MM.1S (cell line): ENCODE measurements at regions not wholly inside any gene's neighbourhood (a gene's known extent, or its start where the extent isn't known, plus 50 kb on each side); places are given as distances from the start of the nearest gene placed in this dataset.
"Not testable (repeated sequence)": the region's sequence is repeated elsewhere in the genome, so short reads cannot be mapped to it uniquely, and the experiment has no call there.

Experiments used
- DNase-seq: peaks from one replicate; pipeline ENCODE4 v3.0.0-alpha.2; 2015
- H2AFZ ChIP-seq: fragments of 300-600 bp; sonication (generic); 2 replicates; pipeline ENCODE4 v1.6.0; 2016; ENCODE audit warnings: antibody characterized with exemption, low read length
- H3F3A ChIP-seq: fragments of 300-600 bp; sonication (generic); 2 replicates; pipeline ENCODE4 v1.6.1; 2016; ENCODE audit warnings: mild to moderate bottlenecking, antibody characterized with exemption, low read length, moderate library complexity, mixed read lengths; ENCODE audit not compliant: insufficient read depth
- H3K27ac ChIP-seq: fragments of 300-600 bp; sonication (generic); 2 replicates; pipeline ENCODE4 v1.5.1; 2016; ENCODE audit warnings: mild to moderate bottlenecking, low read length
- H3K27me3 ChIP-seq: fragments of 300-600 bp; sonication (generic); replicated peaks from 2 replicates; pipeline ENCODE4 v1.6.0; 2016; ENCODE audit warnings: low read length; ENCODE audit not compliant: insufficient read depth
- H3K36me3 ChIP-seq: fragments of 300-600 bp; sonication (generic); replicated peaks from 2 replicates; pipeline ENCODE4 v1.6.1; 2016; ENCODE audit warnings: mild to moderate bottlenecking, low read length, mixed read lengths; ENCODE audit not compliant: insufficient read depth
- H3K4me1 ChIP-seq: fragments of 300-600 bp; sonication (generic); 2 replicates; pipeline ENCODE4 v1.6.1; 2016; ENCODE audit warnings: low read length, mixed read lengths
- H3K4me2 ChIP-seq: fragments of 300-600 bp; sonication (generic); 2 replicates; pipeline ENCODE4 v1.6.0; 2016; ENCODE audit warnings: low read depth, low read length
- H3K4me3 ChIP-seq: fragments of 300-600 bp; sonication (generic); 2 replicates; pipeline ENCODE4 v1.5.1; 2016; ENCODE audit warnings: low read length, mixed read lengths
- H3K79me2 ChIP-seq: fragments of 300-600 bp; sonication (generic); 2 replicates; pipeline ENCODE4 v1.6.1; 2016; ENCODE audit warnings: mixed run types, low read length, mixed read lengths
- H3K9ac ChIP-seq: fragments of 300-600 bp; sonication (generic); 2 replicates; pipeline ENCODE4 v1.6.1; 2016; ENCODE audit warnings: low read length, mixed read lengths
- H3K9me2 ChIP-seq: fragments of 300-600 bp; sonication (generic); replicated peaks from 2 replicates; pipeline ENCODE4 v1.6.1; 2016; ENCODE audit warnings: mild to moderate bottlenecking, low read length, mixed read lengths; ENCODE audit not compliant: insufficient read depth
- H3K9me3 ChIP-seq: fragments of 300-600 bp; sonication (generic); replicated peaks from 2 replicates; pipeline ENCODE4 v1.6.1; 2016; ENCODE audit warnings: mild to moderate bottlenecking, low read length, mixed read lengths; ENCODE audit not compliant: insufficient read depth
- H4K20me1 ChIP-seq: fragments of 300-600 bp; sonication (generic); 2 replicates; pipeline ENCODE4 v1.6.1; 2016; ENCODE audit warnings: mild to moderate bottlenecking, low read length, moderate library complexity, mixed read lengths; ENCODE audit not compliant: insufficient read depth
- EZH2 ChIP-seq: fragments of 300-600 bp; sonication (generic); optimal IDR thresholded peaks from 2 replicates; pipeline ENCODE3; 2017; ENCODE audit warnings: low read depth, mild to moderate bottlenecking, antibody characterized with exemption, low read length, mixed read lengths
- EZH2phosphoT487 ChIP-seq: fragments of 300-600 bp; sonication (generic); IDR thresholded peaks from 2 replicates; pipeline ENCODE4 v1.6.1; 2018; ENCODE audit warnings: antibody characterized with exemption, low read length
- TF ChIP-seq, protein P1 (sequence below): fragments of 300-600 bp; sonication (generic); IDR thresholded peaks from 2 replicates; pipeline ENCODE4 v1.5.1; 2016; ENCODE audit warnings: antibody characterized with exemption, low read length, mixed read lengths

DNA sequence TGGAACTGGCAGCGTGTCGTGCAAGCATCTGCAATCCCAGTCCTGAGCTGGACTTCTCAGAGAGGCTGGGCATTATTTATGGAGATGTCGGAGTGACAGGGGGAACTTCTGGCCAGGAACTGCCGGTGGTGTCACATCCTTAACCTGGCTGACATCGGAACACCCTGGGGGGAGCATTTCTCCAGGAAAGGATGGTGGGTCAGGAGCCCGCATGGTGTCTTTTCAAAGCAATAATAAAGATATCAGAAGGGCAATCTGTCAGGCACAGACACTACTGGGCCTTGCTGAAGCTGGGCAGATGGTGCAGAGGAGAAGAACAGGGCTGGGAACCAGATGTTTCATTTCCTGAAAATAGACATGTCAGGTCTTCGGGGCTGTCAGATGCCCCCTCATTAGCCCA, 133.5 kb downstream of the WNT7A start:
- H3K9me3 ChIP-seq = no peaks in the 10 kb centered on the region
- no peaks in the 10 kb centered on the region for H3F3A ChIP-seq
- TF ChIP-seq, protein P1, sequence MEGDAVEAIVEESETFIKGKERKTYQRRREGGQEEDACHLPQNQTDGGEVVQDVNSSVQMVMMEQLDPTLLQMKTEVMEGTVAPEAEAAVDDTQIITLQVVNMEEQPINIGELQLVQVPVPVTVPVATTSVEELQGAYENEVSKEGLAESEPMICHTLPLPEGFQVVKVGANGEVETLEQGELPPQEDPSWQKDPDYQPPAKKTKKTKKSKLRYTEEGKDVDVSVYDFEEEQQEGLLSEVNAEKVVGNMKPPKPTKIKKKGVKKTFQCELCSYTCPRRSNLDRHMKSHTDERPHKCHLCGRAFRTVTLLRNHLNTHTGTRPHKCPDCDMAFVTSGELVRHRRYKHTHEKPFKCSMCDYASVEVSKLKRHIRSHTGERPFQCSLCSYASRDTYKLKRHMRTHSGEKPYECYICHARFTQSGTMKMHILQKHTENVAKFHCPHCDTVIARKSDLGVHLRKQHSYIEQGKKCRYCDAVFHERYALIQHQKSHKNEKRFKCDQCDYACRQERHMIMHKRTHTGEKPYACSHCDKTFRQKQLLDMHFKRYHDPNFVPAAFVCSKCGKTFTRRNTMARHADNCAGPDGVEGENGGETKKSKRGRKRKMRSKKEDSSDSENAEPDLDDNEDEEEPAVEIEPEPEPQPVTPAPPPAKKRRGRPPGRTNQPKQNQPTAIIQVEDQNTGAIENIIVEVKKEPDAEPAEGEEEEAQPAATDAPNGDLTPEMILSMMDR = no peak
- TF ChIP-seq EZH2 = no peak
- no peak for TF ChIP-seq EZH2phosphoT487
- no peak overlapping the region for H3K4me3 ChIP-seq
- H3K4me2 ChIP-seq = no peak overlapping the region
- no peaks in the 10 kb centered on the region for H3K27me3 ChIP-seq
- H3K4me1 ChIP-seq = no peaks in the 10 kb centered on the region
- no peak overlapping the region for H3K9ac ChIP-seq
- H4K20me1 ChIP-seq = no peaks in the 10 kb centered on the region
- no peaks in the 10 kb centered on the region for H3K79me2 ChIP-seq
- no peak for DNase-seq
- no peak overlapping the region for H3K27ac ChIP-seq
- no peaks in the 10 kb centered on the region for H3K9me2 ChIP-seq
- no peaks in the 10 kb centered on the region for H3K36me3 ChIP-seq
- no peak overlapping the region for H2AFZ ChIP-seq

DNA sequence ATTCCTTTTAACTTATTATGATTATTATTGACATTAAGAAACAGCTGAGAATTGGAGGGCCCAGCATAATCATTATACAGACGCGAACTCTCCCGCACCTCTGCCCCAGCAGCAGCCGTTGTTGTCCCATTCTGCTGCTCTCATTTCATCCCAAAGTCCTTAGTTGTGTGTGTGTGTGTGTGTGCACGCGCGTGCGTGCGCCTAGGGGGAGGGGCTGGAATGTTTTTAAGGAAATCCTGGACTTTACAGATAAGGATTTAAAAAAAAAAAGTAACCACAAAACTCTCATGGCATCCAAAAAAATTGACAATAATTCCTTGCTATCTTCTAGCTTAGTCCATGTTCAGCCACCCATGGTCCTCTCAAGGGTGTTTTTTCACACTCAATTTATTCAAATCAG, 134.2 kb downstream of the WNT7A start:
- H3K9ac ChIP-seq = no peak overlapping the region
- no peak overlapping the region for H3K4me3 ChIP-seq
- H3K4me2 ChIP-seq = no peak overlapping the region
- no peaks in the 10 kb centered on the region for H3K27me3 ChIP-seq
- H3K9me2 ChIP-seq = no peaks in the 10 kb centered on the region
- H3K79me2 ChIP-seq = no peaks in the 10 kb centered on the region
- H4K20me1 ChIP-seq = no peaks in the 10 kb centered on the region
- H3F3A ChIP-seq = no peaks in the 10 kb centered on the region
- H3K9me3 ChIP-seq = no peaks in the 10 kb centered on the region
- H3K36me3 ChIP-seq = no peaks in the 10 kb centered on the region
- no peak overlapping the region for H2AFZ ChIP-seq
- no peak for DNase-seq
- no peak overlapping the region for H3K27ac ChIP-seq
- H3K4me1 ChIP-seq = no peaks in the 10 kb centered on the region
- TF ChIP-seq, protein P1 = no peak
- TF ChIP-seq EZH2 = no peak
- TF ChIP-seq EZH2phosphoT487 = no peak

- no peak for DNase-seq
- H3K79me2 ChIP-seq = no peaks in the 10 kb centered on the region
- H3K4me3 ChIP-seq = no peak overlapping the region
- no peak overlapping the region for H2AFZ ChIP-seq
- no peaks in the 10 kb centered on the region for H3K36me3 ChIP-seq
- H3F3A ChIP-seq = no peaks in the 10 kb centered on the region
- no peaks in the 10 kb centered on the region for H3K9me2 ChIP-seq
- no peaks in the 10 kb centered on the region; the same call in 1 of the 2 replicates for H3K27me3 ChIP-seq
- no peaks in the 10 kb centered on the region for H3K9me3 ChIP-seq
- no peak overlapping the region for H3K4me2 ChIP-seq
- no peak overlapping the region for H3K27ac ChIP-seq
- no peak overlapping the region for H3K9ac ChIP-seq
- TF ChIP-seq EZH2phosphoT487 (no peak), EZH2 (no peak)
- TF ChIP-seq, protein P1 = no peak
- no peaks in the 10 kb centered on the region for H3K4me1 ChIP-seq
- no peaks in the 10 kb centered on the region for H4K20me1 ChIP-seq
These were observed 139.1 kb downstream of the WNT7A start for GRCh38 chr3:13740795-13741194.

GRCh38 chr3:13733726-13734125, 146.1 kb downstream of the WNT7A start:
- not testable (repeated sequence) for H3K79me2 ChIP-seq, H3K36me3 ChIP-seq, H2AFZ ChIP-seq, H3K4me2 ChIP-seq, H3K9ac ChIP-seq, H3K4me3 ChIP-seq, H3K9me2 ChIP-seq, H4K20me1 ChIP-seq, H3F3A ChIP-seq, H3K4me1 ChIP-seq, H3K27ac ChIP-seq, DNase-seq, H3K9me3 ChIP-seq, H3K27me3 ChIP-seq
